Progenitor cell of endocrine pancreas (in vitro differentiated cells): ENCODE measurements at regions not wholly inside any gene's neighbourhood (a gene's known extent, or its start where the extent isn't known, plus 50 kb on each side); places are given as distances from the start of the nearest gene placed in this dataset.

Source experiments
- DNase-seq: peaks from one replicate; pipeline ENCODE4 v3.0.0; 2021; ENCODE audit warnings: low spot score; ENCODE audit not compliant: unreplicated experiment
- H3K27ac Mint-ChIP-seq: 2 replicates; pipeline ENCODE4 v1.8.0; 2021; ENCODE audit warnings: mild to moderate bottlenecking, moderate library complexity, mixed read lengths
- H3K27me3 Mint-ChIP-seq: 2 replicates; pipeline ENCODE4 v1.8.0; 2021; ENCODE audit warnings: mixed read lengths
- H3K36me3 Mint-ChIP-seq: 2 replicates; pipeline ENCODE4 v1.8.0; 2022; ENCODE audit warnings: mixed read lengths; ENCODE audit not compliant: insufficient read depth
- H3K4me1 Mint-ChIP-seq: 2 replicates; pipeline ENCODE4 v1.8.0; 2021; ENCODE audit warnings: low read depth, mixed read lengths
- H3K4me3 Mint-ChIP-seq: 2 replicates; pipeline ENCODE4 v1.8.0; 2021; ENCODE audit warnings: low read depth, mild to moderate bottlenecking, moderate library complexity, mixed read lengths
- H3K9me3 Mint-ChIP-seq: 2 replicates; pipeline ENCODE4 v1.8.0; 2021; ENCODE audit warnings: low read depth, mixed read lengths
- TF ChIP-seq, protein P1 (sequence below): fragments of 200-600 bp; sonication (generic); IDR thresholded peaks from one replicate; pipeline ENCODE4 v1.5.0; 2021; ENCODE audit warnings: antibody characterized with exemption, mild to moderate bottlenecking; ENCODE audit not compliant: unreplicated experiment

DNA sequence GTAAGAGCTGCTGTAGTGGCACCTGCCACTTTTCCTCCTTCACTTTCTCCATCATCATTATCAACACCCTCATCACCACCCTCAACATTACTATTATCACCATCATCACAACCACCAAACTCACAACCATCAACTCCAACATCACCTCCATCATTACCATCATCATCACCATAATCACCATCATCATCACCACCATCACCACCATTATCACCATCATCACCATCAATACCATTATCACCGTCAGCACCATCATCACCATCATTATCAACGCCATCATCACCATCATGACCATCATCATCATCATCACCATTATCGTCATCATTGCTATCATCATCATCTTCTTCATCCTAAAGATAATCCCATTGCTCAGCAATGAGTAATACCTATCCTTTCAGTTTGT, 255.8 kb downstream of the CYRIA start:
- Mint-ChIP-seq H3K4me1 (peaks cover 23% of the 10 kb centered on the region), H3K9me3 (peaks cover 5% of the 10 kb centered on the region), H3K27me3 (peaks cover 13% of the 10 kb centered on the region), H3K4me3 (no peak overlapping the region), H3K27ac (no peak overlapping the region), H3K36me3 (no peaks in the 10 kb centered on the region)
- DNase-seq = no peak
- TF ChIP-seq, protein P1, sequence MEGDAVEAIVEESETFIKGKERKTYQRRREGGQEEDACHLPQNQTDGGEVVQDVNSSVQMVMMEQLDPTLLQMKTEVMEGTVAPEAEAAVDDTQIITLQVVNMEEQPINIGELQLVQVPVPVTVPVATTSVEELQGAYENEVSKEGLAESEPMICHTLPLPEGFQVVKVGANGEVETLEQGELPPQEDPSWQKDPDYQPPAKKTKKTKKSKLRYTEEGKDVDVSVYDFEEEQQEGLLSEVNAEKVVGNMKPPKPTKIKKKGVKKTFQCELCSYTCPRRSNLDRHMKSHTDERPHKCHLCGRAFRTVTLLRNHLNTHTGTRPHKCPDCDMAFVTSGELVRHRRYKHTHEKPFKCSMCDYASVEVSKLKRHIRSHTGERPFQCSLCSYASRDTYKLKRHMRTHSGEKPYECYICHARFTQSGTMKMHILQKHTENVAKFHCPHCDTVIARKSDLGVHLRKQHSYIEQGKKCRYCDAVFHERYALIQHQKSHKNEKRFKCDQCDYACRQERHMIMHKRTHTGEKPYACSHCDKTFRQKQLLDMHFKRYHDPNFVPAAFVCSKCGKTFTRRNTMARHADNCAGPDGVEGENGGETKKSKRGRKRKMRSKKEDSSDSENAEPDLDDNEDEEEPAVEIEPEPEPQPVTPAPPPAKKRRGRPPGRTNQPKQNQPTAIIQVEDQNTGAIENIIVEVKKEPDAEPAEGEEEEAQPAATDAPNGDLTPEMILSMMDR = no peak

DNA sequence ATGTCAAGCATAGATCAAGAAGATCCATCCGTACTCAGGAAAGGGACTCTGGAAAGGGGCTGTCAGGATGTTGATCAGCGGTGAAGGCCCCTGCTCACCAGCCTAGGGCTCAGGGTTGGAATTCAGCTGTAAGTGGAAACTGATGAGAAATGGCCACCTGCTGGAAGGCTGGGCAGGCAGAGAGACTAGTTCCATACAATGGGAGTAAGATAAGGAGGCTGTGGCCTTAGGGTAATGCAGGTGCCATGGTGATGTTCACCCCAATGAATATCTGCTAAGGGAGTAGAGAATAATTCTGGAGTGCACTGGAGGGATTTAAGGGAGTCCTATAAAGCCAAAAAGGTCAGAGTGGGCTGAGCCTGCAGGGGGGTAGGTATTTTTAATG, 256.6 kb downstream of the CYRIA start:
- H3K9me3 Mint-ChIP-seq = peaks cover 5% of the 10 kb centered on the region
- no peak overlapping the region for H3K27ac Mint-ChIP-seq
- H3K36me3 Mint-ChIP-seq = no peaks in the 10 kb centered on the region
- DNase-seq = no peak
- peaks cover 22% of the 10 kb centered on the region for H3K4me1 Mint-ChIP-seq
- no peak overlapping the region for H3K4me3 Mint-ChIP-seq
- H3K27me3 Mint-ChIP-seq = peaks cover 19% of the 10 kb centered on the region
- TF ChIP-seq, protein P1 = no peak

DNA sequence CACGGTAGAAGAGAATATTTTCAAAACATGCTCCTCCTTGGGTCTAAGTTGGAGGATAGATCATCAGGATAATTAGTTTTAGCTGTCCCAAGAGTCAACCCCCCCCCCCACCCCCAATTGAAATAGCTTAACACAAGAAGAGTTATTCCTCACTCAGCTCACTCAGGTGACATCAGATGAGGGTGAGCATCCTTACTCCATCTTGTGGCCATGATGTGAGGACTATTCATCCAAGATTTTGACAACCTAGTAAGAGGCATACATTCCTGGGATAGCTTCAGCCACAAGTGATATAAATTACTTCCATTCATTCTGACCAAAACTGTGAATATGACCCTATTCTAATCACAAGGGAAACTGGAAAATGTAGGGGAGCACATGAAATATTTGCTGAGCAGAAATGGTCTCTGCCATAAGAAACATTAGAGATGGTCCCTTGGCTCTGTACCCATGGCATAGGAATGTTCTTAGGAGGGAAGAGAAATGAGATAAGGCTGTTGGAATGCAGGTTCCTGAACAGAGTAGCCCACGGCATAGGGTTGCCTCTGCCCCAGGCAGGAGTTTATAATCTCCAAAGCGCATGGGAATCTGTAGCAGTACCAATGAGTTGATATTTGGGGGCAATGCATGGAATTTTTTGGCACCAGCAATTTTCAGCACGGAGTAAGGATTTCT, 257.2 kb downstream of the CYRIA start:
- peaks cover 19% of the 10 kb centered on the region for H3K4me1 Mint-ChIP-seq
- no peaks in the 10 kb centered on the region for H3K36me3 Mint-ChIP-seq
- TF ChIP-seq, protein P1 = no peak
- no peak for DNase-seq
- H3K9me3 Mint-ChIP-seq = peaks cover 5% of the 10 kb centered on the region
- no peak overlapping the region for H3K4me3 Mint-ChIP-seq
- peaks cover 22% of the 10 kb centered on the region for H3K27me3 Mint-ChIP-seq
- H3K27ac Mint-ChIP-seq = peak overlapping the region; percentile 26

DNA sequence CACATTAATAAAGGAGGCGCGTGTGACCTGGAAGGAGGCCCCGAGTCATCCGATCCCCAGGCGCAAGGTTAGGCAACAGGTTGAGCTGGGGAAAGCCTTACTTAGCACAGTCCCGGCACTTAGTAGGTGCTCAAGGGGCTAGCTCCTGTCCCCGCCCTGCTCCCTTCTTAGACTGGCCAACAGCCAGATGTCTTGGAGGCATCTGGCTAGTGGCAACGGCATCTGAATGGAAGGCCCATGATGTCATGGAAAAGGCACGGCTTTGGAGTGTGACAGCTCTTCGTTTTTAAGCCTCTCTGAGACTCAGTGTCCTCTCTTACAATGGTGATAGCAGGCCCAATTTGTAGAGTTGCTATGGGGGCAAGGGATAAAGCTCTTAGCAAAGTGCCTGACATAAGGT, 258.3 kb downstream of the CYRIA start:
- H3K4me3 Mint-ChIP-seq = no peak overlapping the region
- peaks cover 21% of the 10 kb centered on the region for H3K27me3 Mint-ChIP-seq
- H3K36me3 Mint-ChIP-seq = no peaks in the 10 kb centered on the region
- no peak overlapping the region for H3K27ac Mint-ChIP-seq
- TF ChIP-seq, protein P1 = no peak
- peaks cover 11% of the 10 kb centered on the region for H3K4me1 Mint-ChIP-seq
- peaks cover 5% of the 10 kb centered on the region for H3K9me3 Mint-ChIP-seq
- no peak for DNase-seq

DNA sequence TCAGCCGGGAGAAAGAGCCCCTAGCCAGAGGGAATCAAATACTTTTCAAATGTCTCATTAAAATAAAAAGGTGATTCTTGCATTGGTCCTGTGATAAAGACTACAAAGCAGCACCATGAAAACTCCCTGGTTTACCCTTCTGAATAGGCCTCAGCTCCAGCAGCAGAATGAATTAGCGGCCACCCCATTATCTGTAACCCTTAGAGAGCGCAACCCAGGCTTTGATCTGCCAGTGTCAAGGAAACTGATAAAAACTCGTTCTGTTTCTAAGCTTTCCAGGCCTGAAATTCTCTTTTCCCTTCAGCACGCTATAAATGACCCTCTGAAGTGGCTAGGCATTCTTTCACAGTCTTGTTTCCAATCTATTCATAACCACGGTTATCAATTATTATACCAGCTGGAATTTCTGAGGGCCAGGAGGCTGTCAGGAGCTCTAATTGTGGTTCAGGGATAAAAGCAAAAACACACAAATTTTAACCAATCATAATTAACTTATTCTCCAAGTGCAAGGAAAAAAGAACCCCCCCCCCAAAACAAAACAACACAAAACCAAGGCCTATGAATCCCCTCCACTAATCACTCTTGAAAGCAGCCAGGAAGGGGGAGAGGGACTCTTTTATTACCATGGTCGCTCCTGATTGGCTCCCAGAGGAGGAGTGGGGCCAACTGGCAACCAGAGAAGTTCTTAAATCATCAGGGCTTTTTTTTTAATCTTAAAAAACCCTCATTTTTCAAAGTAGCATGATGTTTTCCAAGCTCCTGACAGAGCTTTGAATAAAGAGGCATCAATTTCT, 258.9 kb downstream of the CYRIA start:
- Mint-ChIP-seq H3K4me1 (peaks cover 11% of the 10 kb centered on the region), H3K36me3 (no peaks in the 10 kb centered on the region), H3K9me3 (peaks cover 5% of the 10 kb centered on the region), H3K27ac (no peak overlapping the region), H3K4me3 (no peak overlapping the region), H3K27me3 (peaks cover 16% of the 10 kb centered on the region)
- TF ChIP-seq, protein P1 = no peak
- no peak for DNase-seq
